NCI-H345 (cell line): ENCODE measurements at regions not wholly inside any gene's neighbourhood (a gene's known extent, or its start where the extent isn't known, plus 50 kb on each side); places are given as distances from the start of the nearest gene placed in this dataset.

Source experiments
- DNase-seq: peaks from one replicate; lab custom pipeline; 2025; lab: John Stamatoyannopoulos, UW

- DNase-seq, result no peak
Measured at GRCh38 chr10:71145352-71145945, 66.9 kb upstream of the UNC5B start.

- no peak for DNase-seq
Measured at GRCh38 chr10:71150796-71151195, 61.6 kb upstream of the UNC5B start.

GRCh38 chr10:71152043-71152442 is 60.3 kb upstream of the UNC5B start:
- DNase-seq, result no peak

- DNase-seq, result no peak
Measured at GRCh38 chr10:71156436-71156835, 55.9 kb upstream of the UNC5B start.

DNA sequence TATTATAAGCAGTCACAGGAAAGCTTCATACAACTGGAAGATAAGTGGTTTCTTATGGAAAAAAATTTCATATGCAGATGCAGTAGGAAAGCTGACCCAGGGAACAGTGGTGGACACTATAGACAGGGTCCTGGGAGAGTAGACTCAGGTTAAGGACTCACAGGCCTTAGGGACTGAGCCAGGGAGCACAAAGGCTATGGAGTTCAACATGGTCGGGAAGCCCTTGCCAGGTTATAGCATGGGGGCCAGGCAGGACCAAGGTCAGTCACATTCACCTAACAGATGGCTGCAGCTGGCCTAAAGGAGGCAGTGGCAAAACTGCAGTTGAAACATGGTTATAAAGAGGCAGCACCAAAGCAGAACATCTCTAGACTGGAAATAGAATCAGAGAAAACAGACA is 54.9 kb upstream of the UNC5B start:
- DNase-seq, result no peak

DNA sequence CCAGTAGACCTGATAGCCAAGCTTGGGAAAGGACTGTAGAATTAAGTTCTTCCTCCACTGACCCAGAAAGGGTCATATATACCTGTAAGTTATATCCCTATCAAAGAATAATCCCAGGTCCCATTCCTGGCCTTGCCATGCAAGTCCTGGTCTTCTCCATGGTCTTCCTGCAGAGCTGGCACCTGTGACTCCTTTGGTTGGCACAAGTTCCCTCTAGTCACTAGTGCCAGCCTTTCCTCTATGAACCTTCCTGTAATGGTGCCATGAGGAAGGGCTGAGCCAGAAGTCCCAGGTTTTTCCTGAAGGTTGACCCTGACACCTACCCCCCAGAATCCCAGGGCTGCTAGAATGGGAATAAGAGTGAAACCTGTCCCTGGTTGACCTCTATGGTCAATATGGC is 54.1 kb upstream of the UNC5B start:
- DNase-seq, result no peak

- DNase-seq, result no peak
Measured at GRCh38 chr10:71158902-71159301, 53.5 kb upstream of the UNC5B start.

GRCh38 chr10:71159892-71160291 is 52.5 kb upstream of the UNC5B start:
- DNase-seq, result no peak

DNA sequence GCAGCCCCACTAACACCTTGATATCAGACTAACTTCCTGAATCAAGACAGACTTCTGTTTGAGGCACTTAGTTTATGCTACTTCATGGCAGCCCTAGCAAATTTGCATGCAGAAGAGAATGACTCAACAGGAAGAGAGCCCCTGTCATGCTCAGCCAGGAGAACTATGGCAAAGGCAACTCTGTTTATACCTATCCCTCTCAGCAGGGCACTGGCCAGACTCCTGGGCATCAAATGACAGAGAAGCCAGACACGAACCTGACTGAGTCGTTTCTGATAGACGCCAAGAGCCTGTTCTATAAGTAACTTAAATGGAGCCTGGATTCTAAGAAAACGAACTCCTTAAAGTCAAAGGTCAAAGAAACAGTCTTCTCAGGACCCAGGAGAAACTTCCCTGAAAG is 50.9 kb upstream of the UNC5B start:
- no peak for DNase-seq
